K562 (cell line): ENCODE measurements at regions not wholly inside any gene's neighbourhood (a gene's known extent, or its start where the extent isn't known, plus 50 kb on each side); places are given as distances from the start of the nearest gene placed in this dataset.

Source experiments
- ATAC-seq: fragments of 200-7000 bp; cut with Tn5 transposase; 3 replicates; pipeline ENCODE4 v1.9.1; 2020; ENCODE audit warnings: moderate library complexity
- BruUV-seq: library from RNA; stranded (reverse); fragments of 400-500 nt; replicated peaks from 2 replicates; lab custom pipeline; 2021; lab: Mats Ljungman, UMichigan
- CTCF ChIA-PET: fragments of 300-600 bp; formaldehyde crosslinking; extraction: SDS; loops from one replicate; lab custom pipeline; 2021; ENCODE audit warnings: low intra/inter-chr PET ratio; lab: Yijun Ruan, JAX
- POLR2A ChIA-PET: fragments of 300-600, 350-650 bp; sonication (Branson Sonifier 250); formaldehyde crosslinking; extraction: SDS; loops from one replicate; lab custom pipeline; 2021; ENCODE audit warnings: antibody characterized with exemption, inconsistent platforms; lab: Yijun Ruan, JAX
- DNase-seq, 4 experiments: peaks; one replicate each; pipeline versions ENCODE4 v3.0.0 to v3.0.0-alpha.2; 2011 to 2018; ENCODE audit warnings: low spot score in 3 of 4, mixed read lengths in 3 of 4; ENCODE audit errors: extremely low read depth in 1 of 4
- FAIRE-seq: peaks from 2 replicates; lab custom pipeline; 2011; peaks lifted over from hg19 to GRCh38; lab: Jason Lieb, UNC
- H2AFZ ChIP-seq: 2 replicates; pipeline ENCODE4 v1.6.0; 2011; ENCODE audit warnings: low read depth, low read length, control low read depth, inconsistent platforms
- H3K27ac ChIP-seq: fragments of 200-600 bp; 3 replicates; pipeline ENCODE4 v1.8.0; 2011; ENCODE audit warnings: low read depth, mild to moderate bottlenecking, control low read depth, inconsistent platforms, low read length, moderate library complexity, mixed read lengths; ENCODE audit errors: extremely low read depth
- H3K27me3 ChIP-seq, 2 experiments: fragments of 300-600 bp in 1 of 2; 2 replicates in 1 of 2; 3 replicates in 1 of 2; pipeline versions ENCODE4 v1.6.0 to v1.8.0; 2011; ENCODE audit warnings: inconsistent platforms in 2 of 2, low read length in 2 of 2, mild to moderate bottlenecking in 1 of 2, mixed read lengths in 1 of 2, moderate library complexity in 1 of 2; ENCODE audit not compliant: control insufficient read depth in 2 of 2, insufficient read depth in 2 of 2
- H3K36me3 ChIP-seq: fragments of 300-600 bp; 3 replicates; pipeline ENCODE4 v1.8.0; 2011; ENCODE audit warnings: mild to moderate bottlenecking, low read length, inconsistent platforms; ENCODE audit not compliant: control insufficient read depth, insufficient read depth
- H3K4me1 ChIP-seq, 2 experiments: fragments of 200-600 bp in 1 of 2; replicated peaks in 1 of 2; 2 replicates in 1 of 2; 3 replicates in 1 of 2; pipeline versions ENCODE4 v1.5.1 to v1.8.0; 2011; ENCODE audit warnings: inconsistent platforms in 2 of 2, low read length in 2 of 2, mild to moderate bottlenecking in 1 of 2, mixed read lengths in 1 of 2, moderate library complexity in 1 of 2; ENCODE audit not compliant: control insufficient read depth in 2 of 2, insufficient read depth in 2 of 2
- H3K4me2 ChIP-seq: 2 replicates; pipeline ENCODE4 v1.6.1; 2011; ENCODE audit warnings: low read length, control low read depth, inconsistent platforms, mixed read lengths; ENCODE audit not compliant: insufficient read depth
- H3K4me3 ChIP-seq: fragments of 200-600 bp; sonication (generic), shearing (Covaris generic); 2 replicates; pipeline ENCODE4 v1.5.1; 2016; ENCODE audit warnings: control low read depth, inconsistent platforms
- H3K79me2 ChIP-seq: fragments of 200-600 bp; 3 replicates; pipeline ENCODE4 v1.8.0; 2011; ENCODE audit warnings: low read length, inconsistent platforms; ENCODE audit not compliant: control insufficient read depth, insufficient read depth
- H3K9ac ChIP-seq, 2 experiments: 2 replicates each; pipeline versions ENCODE4 v1.6.0 to v1.6.1; 2011; ENCODE audit warnings: low read depth in 2 of 2, low read length in 2 of 2, control low read depth in 1 of 2, inconsistent platforms in 1 of 2, mild to moderate bottlenecking in 1 of 2, mixed read lengths in 1 of 2; ENCODE audit not compliant: insufficient read depth in 1 of 2
- H3K9me1 ChIP-seq: one replicate; pipeline ENCODE4 v1.6.0; 2011; ENCODE audit warnings: inconsistent platforms, mild to moderate bottlenecking, low read length, moderate library complexity; ENCODE audit not compliant: control insufficient read depth, insufficient read depth
- H3K9me3 ChIP-seq: replicated peaks from 2 replicates; pipeline ENCODE4 v1.5.1; 2011; ENCODE audit warnings: low read depth, low read length, inconsistent platforms; ENCODE audit not compliant: control insufficient read depth, insufficient read depth
- H4K20me1 ChIP-seq: replicated peaks from 2 replicates; pipeline ENCODE4 v1.6.1; 2011; ENCODE audit warnings: low read length, inconsistent platforms, mixed read lengths; ENCODE audit not compliant: control insufficient read depth, insufficient read depth
- CHD4 ChIP-seq: fragments of 200-600 bp; sonication (generic); IDR thresholded peaks from 3 replicates; pipeline ENCODE4 v1.6.1; 2012; ENCODE audit warnings: low read depth, mild to moderate bottlenecking, mixed read lengths, low read length, inconsistent platforms; ENCODE audit not compliant: insufficient read depth, insufficient replicate concordance, poor library complexity, severe bottlenecking
- ELF4 ChIP-seq: fragments of 450-650 bp; formaldehyde crosslinking; IDR thresholded peaks from 2 replicates; pipeline ENCODE4 v1.4.0; 2022; ENCODE audit warnings: missing genetic modification characterization
- FOXA1 ChIP-seq: fragments of 450-650 bp; IDR thresholded peaks from 2 replicates; pipeline ENCODE4 v1.6.1; 2016; ENCODE audit warnings: mild to moderate bottlenecking, borderline replicate concordance
- GATA2 ChIP-seq: sonication (generic); formaldehyde crosslinking; IDR thresholded peaks from 2 replicates; pipeline ENCODE4 v1.4.0; 2020; ENCODE audit warnings: mild to moderate bottlenecking, missing genetic modification reagents
- HDAC6 ChIP-seq: IDR thresholded peaks from 2 replicates; pipeline ENCODE4 v1.6.1; 2012; ENCODE audit warnings: low read depth, mild to moderate bottlenecking, control low read depth, inconsistent platforms, low read length, moderate library complexity
- KDM1A ChIP-seq, 2 experiments: fragments of 450-650 bp; IDR thresholded peaks; 2 replicates each; pipeline ENCODE4 v1.6.1; 2016; ENCODE audit warnings: mild to moderate bottlenecking in 2 of 2
- NFIX ChIP-seq: fragments of 250-450 bp; sonication (Bioruptor Pico); IDR thresholded peaks from 2 replicates; pipeline ENCODE4 v1.4.0; 2020; ENCODE audit warnings: low read depth, mild to moderate bottlenecking, moderate library complexity
- POU5F1 ChIP-seq: fragments of 150-350 bp; IDR thresholded peaks from 2 replicates; pipeline ENCODE4 v1.6.1; 2014; ENCODE audit warnings: borderline replicate concordance, low read length, low read depth, mild to moderate bottlenecking; ENCODE audit not compliant: partially characterized antibody
- PTRF ChIP-seq: fragments of 450-650 bp; IDR thresholded peaks from 2 replicates; pipeline ENCODE4 v1.6.1; 2016; ENCODE audit warnings: mild to moderate bottlenecking, missing genetic modification characterization, missing compliant biosample characterization
- RB1 ChIP-seq: fragments of 450-650 bp; IDR thresholded peaks from 2 replicates; pipeline ENCODE4 v1.6.1; 2017; ENCODE audit warnings: low read depth, mild to moderate bottlenecking
- ZNF354B ChIP-seq: fragments of 250-450 bp; sonication (Bioruptor Pico); IDR thresholded peaks from 2 replicates; pipeline ENCODE4 v1.4.0; 2020
- ZNF76 ChIP-seq: fragments of 250-450 bp; sonication (Bioruptor Pico); IDR thresholded peaks from 2 replicates; pipeline ENCODE4 v1.4.0; 2020; ENCODE audit warnings: mild to moderate bottlenecking, moderate library complexity, borderline replicate concordance
- WGBS: fragments of 100-300 bp; shearing (Covaris generic); methylation state at CpG from one replicate; pipeline ENCODE4 v1.1.6; 2016; ENCODE audit warnings: low coverage, mixed read lengths; ENCODE audit not compliant: insufficient coverage; ENCODE audit errors: missing lambda C conversion rate; 5-methylcytosine and 5-hydroxymethylcytosine counted together
- in situ Hi-C: fragments of 300-500 bp; cut with MboI; formaldehyde crosslinking; loops from 4 replicates; pipeline ENCODE4 v1.15.0; 2018; ENCODE audit warnings: inconsistent platforms, mixed read lengths
- intact Hi-C: fragments of 100-400 bp; cut with micrococcal nuclease; formaldehyde crosslinking; loops from 2 replicates; pipeline ENCODE4 v1.14.2; 2022

- no peak for FAIRE-seq
- POLR2A ChIA-PET: no interaction called here
- no TSS peak for BruUV-seq
Measured at GRCh38 chr12:80988986-80989385, 51.3 kb upstream of the LIN7A start.

More at GRCh38 chr12:80988986-80989385, 51.3 kb upstream of the LIN7A start:
- ATAC-seq (no peak), DNase-seq (no peak)
- H3K9me3 ChIP-seq: no peaks in the 10 kb centered on the region
- no peaks in the 10 kb centered on the region for H3K27me3 ChIP-seq
- H3K9ac ChIP-seq: no peak overlapping the region
- CTCF ChIA-PET: no interaction called here
- no peaks in the 10 kb centered on the region for H3K36me3 ChIP-seq
- no peak overlapping the region for H3K4me2 ChIP-seq
- TF ChIP-seq POU5F1 (no peak), ZNF354B (CRISPR knock-in tag) (no peak), GATA2 (CRISPR knock-in tag) (no peak), RB1 (no peak), ZNF76 (CRISPR knock-in tag) (no peak), ELF4 (no peak), FOXA1 (no peak), PTRF (tag) (no peak), KDM1A (IDR thresholded peaks at IDR 0.05) (no peak), HDAC6 (no peak), NFIX (CRISPR knock-in tag) (no peak), CHD4 (no peak)
- H3K4me1 ChIP-seq: no peaks in the 10 kb centered on the region
- H3K9me1 ChIP-seq: no peaks in the 10 kb centered on the region
- in situ Hi-C loops (no loop called here), intact Hi-C loops (no loop called here)
- H4K20me1 ChIP-seq: no peaks in the 10 kb centered on the region
- no peaks in the 10 kb centered on the region for H3K79me2 ChIP-seq
- WGBS: 2% methylated on average over 3 of the region's 3 CpGs
- no peak overlapping the region for H2AFZ ChIP-seq
- H3K4me3 ChIP-seq: no peak overlapping the region
- no peak overlapping the region for H3K27ac ChIP-seq
